ENCODE measurements at regions not wholly inside any gene's neighbourhood (a gene's known extent, or its start where the extent isn't known, plus 50 kb on each side); places are given as distances from the start of the nearest gene placed in this dataset.
"Not testable (repeated sequence)": the region's sequence is repeated elsewhere in the genome, so short reads cannot be mapped to it uniquely, and the experiment has no call there.

DNA sequence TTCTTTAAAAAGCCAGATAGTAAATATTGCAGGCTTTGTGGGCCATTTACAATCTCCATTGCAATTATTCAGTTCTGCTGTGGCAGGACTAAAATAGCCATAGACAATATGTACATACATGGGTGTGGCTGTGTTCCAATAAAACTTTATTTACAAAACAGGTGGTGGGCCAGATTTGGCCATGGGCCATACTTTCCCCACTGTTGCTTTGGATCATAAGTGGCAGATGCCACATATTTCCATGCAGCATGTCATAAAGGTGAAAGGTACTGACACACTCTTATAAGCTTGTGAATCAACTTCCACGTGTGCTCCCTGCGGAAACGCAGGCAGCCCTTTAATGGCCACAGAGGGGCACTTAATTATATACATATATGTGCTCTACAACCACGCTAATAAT lies 244.4 kb upstream of the FOXN3 start:
- Histone ChIP-seq H3K9ac (ENCODE audit: extremely low read depth, low read length, poor library complexity, severe bottlenecking) (no peak overlapping the region), H3K27me3 (ENCODE audit: control insufficient read depth, insufficient read depth, low read length, poor library complexity, severe bottlenecking) (no peaks in the 10 kb centered on the region), H3K4me1 (ENCODE audit: control insufficient read depth, insufficient read depth, low read length) (no peaks in the 10 kb centered on the region), H3K36me3 (ENCODE audit: control insufficient read depth, insufficient read depth, low read length) (no peaks in the 10 kb centered on the region), H3K27ac (ENCODE audit: low read depth, low read length) (no peak overlapping the region), H3K9me3 (ENCODE audit: control insufficient read depth, low read length) (peaks cover 15% of the 10 kb centered on the region), H3K4me3 (ENCODE audit: low read length) (no peak overlapping the region)
- Mint-ChIP-seq H3K27me3 (ENCODE audit: insufficient read depth) (no peaks in the 10 kb centered on the region), H3K4me1 (peaks cover 4% of the 10 kb centered on the region), H3K36me3 (ENCODE audit: low read depth) (peaks cover 3% of the 10 kb centered on the region), H3K27ac (no peak overlapping the region), H3K9me3 (peaks cover 7% of the 10 kb centered on the region), H3K4me3 (no peak overlapping the region)
- WGBS, 2 experiments (ENCODE audit: insufficient coverage in 1 of 2, insufficient read length in 1 of 2), result 98% methylated on average over 4 of the region's 4 CpGs; no CpG with 5 or more reads in 1 of the 2 experiments
- no peak for DNase-seq
- TF ChIP-seq, protein P1, sequence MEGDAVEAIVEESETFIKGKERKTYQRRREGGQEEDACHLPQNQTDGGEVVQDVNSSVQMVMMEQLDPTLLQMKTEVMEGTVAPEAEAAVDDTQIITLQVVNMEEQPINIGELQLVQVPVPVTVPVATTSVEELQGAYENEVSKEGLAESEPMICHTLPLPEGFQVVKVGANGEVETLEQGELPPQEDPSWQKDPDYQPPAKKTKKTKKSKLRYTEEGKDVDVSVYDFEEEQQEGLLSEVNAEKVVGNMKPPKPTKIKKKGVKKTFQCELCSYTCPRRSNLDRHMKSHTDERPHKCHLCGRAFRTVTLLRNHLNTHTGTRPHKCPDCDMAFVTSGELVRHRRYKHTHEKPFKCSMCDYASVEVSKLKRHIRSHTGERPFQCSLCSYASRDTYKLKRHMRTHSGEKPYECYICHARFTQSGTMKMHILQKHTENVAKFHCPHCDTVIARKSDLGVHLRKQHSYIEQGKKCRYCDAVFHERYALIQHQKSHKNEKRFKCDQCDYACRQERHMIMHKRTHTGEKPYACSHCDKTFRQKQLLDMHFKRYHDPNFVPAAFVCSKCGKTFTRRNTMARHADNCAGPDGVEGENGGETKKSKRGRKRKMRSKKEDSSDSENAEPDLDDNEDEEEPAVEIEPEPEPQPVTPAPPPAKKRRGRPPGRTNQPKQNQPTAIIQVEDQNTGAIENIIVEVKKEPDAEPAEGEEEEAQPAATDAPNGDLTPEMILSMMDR (conservative IDR thresholded peaks at IDR 0.05), result no peak

DNA sequence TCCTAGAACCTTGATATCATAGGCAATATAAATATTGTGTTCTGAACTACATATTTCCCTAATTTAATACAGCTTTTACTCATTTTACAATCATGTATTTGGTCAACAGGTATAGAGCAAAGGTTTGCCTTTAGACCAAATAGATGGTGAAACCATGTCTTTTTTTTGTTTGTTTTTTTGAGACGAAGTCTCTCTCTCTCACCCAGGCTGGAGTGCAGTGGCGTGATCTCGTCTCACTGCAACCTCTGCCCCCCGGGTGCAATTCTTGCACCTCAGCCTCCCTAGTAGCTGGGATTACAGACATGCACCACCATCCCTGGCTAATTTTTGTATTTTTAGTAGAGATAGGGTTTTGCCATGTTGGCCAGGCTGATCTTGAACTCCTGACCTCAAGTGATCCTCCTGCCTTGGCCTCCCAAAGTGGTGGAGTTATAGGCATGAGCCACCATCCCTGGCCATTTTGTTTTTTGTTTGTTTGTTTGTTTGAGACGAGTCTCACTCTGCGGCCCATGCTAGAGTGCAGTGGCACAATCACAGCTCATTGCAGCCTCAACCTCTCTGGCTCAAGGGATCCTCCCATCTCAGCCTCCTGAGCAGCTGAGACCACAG lies 243.7 kb upstream of the FOXN3 start:
- not testable (repeated sequence) for H3K27me3 Mint-ChIP-seq (ENCODE audit: insufficient read depth); DNase-seq; H3K36me3 ChIP-seq (ENCODE audit: control insufficient read depth, insufficient read depth, low read length); H3K4me1 ChIP-seq (ENCODE audit: control insufficient read depth, insufficient read depth, low read length); H3K27ac Mint-ChIP-seq; H3K9ac ChIP-seq (ENCODE audit: extremely low read depth, low read length, poor library complexity, severe bottlenecking); H3K4me3 ChIP-seq (ENCODE audit: low read length); H3K9me3 Mint-ChIP-seq; H3K4me1 Mint-ChIP-seq; H3K36me3 Mint-ChIP-seq (ENCODE audit: low read depth); H3K27me3 ChIP-seq (ENCODE audit: control insufficient read depth, insufficient read depth, low read length, poor library complexity, severe bottlenecking); H3K4me3 Mint-ChIP-seq; H3K27ac ChIP-seq (ENCODE audit: low read depth, low read length)
- peaks cover 20% of the 10 kb centered on the region for H3K9me3 ChIP-seq (ENCODE audit: control insufficient read depth, low read length)
- WGBS, 2 experiments (ENCODE audit: insufficient coverage in 1 of 2, insufficient read length in 1 of 2), result 83 to 93% methylated on average over 3 to 6 of the region's 6 CpGs

DNA sequence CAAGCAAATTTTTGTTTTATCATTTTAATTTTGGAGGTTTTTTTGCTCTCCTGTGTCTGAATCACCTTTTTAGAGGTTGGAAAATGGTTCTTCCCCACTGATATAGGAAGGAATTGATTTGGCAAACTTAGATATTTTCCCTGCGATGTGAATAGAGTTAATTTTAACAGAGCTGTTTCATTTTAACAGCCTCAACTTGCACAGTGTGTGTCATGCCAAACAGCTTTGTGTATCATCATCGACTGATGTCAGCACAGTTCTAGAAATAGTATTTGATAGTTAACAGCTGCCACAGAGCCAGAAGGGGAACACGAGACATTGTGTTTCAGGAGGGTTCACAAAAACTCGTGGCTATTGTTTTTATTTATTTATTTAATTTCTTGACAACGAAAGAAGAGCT lies 243.1 kb upstream of the FOXN3 start:
- Histone ChIP-seq H3K27ac (ENCODE audit: low read depth, low read length) (no peak overlapping the region), H3K9me3 (ENCODE audit: control insufficient read depth, low read length) (peaks cover 15% of the 10 kb centered on the region), H3K9ac (ENCODE audit: extremely low read depth, low read length, poor library complexity, severe bottlenecking) (no peak overlapping the region), H3K27me3 (ENCODE audit: control insufficient read depth, insufficient read depth, low read length, poor library complexity, severe bottlenecking) (no peaks in the 10 kb centered on the region), H3K4me1 (ENCODE audit: control insufficient read depth, insufficient read depth, low read length) (no peaks in the 10 kb centered on the region), H3K36me3 (ENCODE audit: control insufficient read depth, insufficient read depth, low read length) (no peaks in the 10 kb centered on the region), H3K4me3 (ENCODE audit: low read length) (no peak overlapping the region)
- H3K27me3 Mint-ChIP-seq (ENCODE audit: insufficient read depth), result no peaks in the 10 kb centered on the region
- no peaks in the 10 kb centered on the region for H3K9me3 Mint-ChIP-seq
- no peak for DNase-seq
- H3K4me3 Mint-ChIP-seq, result no peak overlapping the region
- peaks cover 4% of the 10 kb centered on the region for H3K4me1 Mint-ChIP-seq
- H3K36me3 Mint-ChIP-seq (ENCODE audit: low read depth), result no peaks in the 10 kb centered on the region
- TF ChIP-seq, protein P1 (conservative IDR thresholded peaks at IDR 0.05), result no peak
- no peak overlapping the region for H3K27ac Mint-ChIP-seq
- 83 to 91% methylated on average over 2 to 4 of the region's 5 CpGs for WGBS, 2 experiments (ENCODE audit: insufficient coverage in 1 of 2, insufficient read length in 1 of 2)
